SK-N-SH (cell line): ENCODE measurements at regions not wholly inside any gene's neighbourhood (a gene's known extent, or its start where the extent isn't known, plus 50 kb on each side); places are given as distances from the start of the nearest gene placed in this dataset.

ENCODE experiments used
- CTCF ChIA-PET: fragments of 300-600, 350-600 bp; formaldehyde crosslinking; extraction: SDS; loops from one replicate; lab custom pipeline; 2021; lab: Yijun Ruan, JAX
- POLR2A ChIA-PET: fragments of 350-600 bp; sonication (Branson Sonifier 250); formaldehyde crosslinking; extraction: SDS; loops from one replicate; lab custom pipeline; 2020; ENCODE audit warnings: antibody characterized with exemption, inconsistent platforms; lab: Yijun Ruan, JAX
- DNase-seq: peaks from one replicate; pipeline ENCODE4 v3.0.0; 2012
- H2AFZ ChIP-seq: fragments of 200-600 bp; sonication (generic); 2 replicates; pipeline ENCODE4 v1.8.1; 2016; ENCODE audit warnings: antibody characterized with exemption, mild to moderate bottlenecking, low read depth
- H3F3A ChIP-seq: fragments of 200-600 bp; sonication (generic); replicated peaks from 2 replicates; pipeline ENCODE3; 2016; ENCODE audit warnings: antibody characterized with exemption, mild to moderate bottlenecking; ENCODE audit not compliant: insufficient read depth
- H3K27ac ChIP-seq, 2 experiments: fragments of 200-500 bp in 1 of 2; fragments of 200-600 bp in 1 of 2; sonication (Bioruptor generic) in 1 of 2; sonication (generic), shearing (Covaris generic) in 1 of 2; 2 replicates each; pipeline versions ENCODE4 v1.5.1 to v1.6.1; 2014 to 2016; ENCODE audit warnings: low read depth in 2 of 2, inconsistent platforms in 1 of 2, low read length in 1 of 2, mild to moderate bottlenecking in 1 of 2, mixed read lengths in 1 of 2
- H3K27me3 ChIP-seq: fragments of 200-600 bp; sonication (generic), shearing (Covaris generic); 2 replicates; pipeline ENCODE4 v1.6.1; 2016; ENCODE audit warnings: mixed run types; ENCODE audit not compliant: insufficient read depth
- H3K36me3 ChIP-seq, 2 experiments: fragments of 200-500 bp in 1 of 2; fragments of 200-600 bp in 1 of 2; sonication (Bioruptor generic) in 1 of 2; sonication (generic) in 1 of 2; replicated peaks in 1 of 2; 2 replicates each; pipeline versions ENCODE3 to v1.5.1; 2014 to 2016; ENCODE audit warnings: low read length in 1 of 2, mild to moderate bottlenecking in 1 of 2; ENCODE audit not compliant: insufficient read depth in 2 of 2, control insufficient read depth in 1 of 2
- H3K4me1 ChIP-seq, 2 experiments: fragments of 200-500 bp in 1 of 2; fragments of 200-600 bp in 1 of 2; sonication (Bioruptor generic) in 1 of 2; sonication (generic), shearing (Covaris generic) in 1 of 2; 2 replicates each; pipeline versions ENCODE4 v1.5.1 to v1.6.1; 2014 to 2016; ENCODE audit warnings: low read depth in 1 of 2, low read length in 1 of 2, mixed run types in 1 of 2; ENCODE audit not compliant: insufficient read depth in 2 of 2, control insufficient read depth in 1 of 2
- H3K4me2 ChIP-seq: fragments of 200-600 bp; sonication (generic), shearing (Covaris generic); 2 replicates; pipeline ENCODE4 v1.6.1; 2017; ENCODE audit warnings: mixed run types
- H3K4me3 ChIP-seq, 2 experiments: fragments of 200-500 bp in 1 of 2; fragments of 200-600 bp in 1 of 2; sonication (Bioruptor generic) in 1 of 2; sonication (generic), shearing (Covaris generic) in 1 of 2; 2 replicates each; pipeline versions ENCODE4 v1.5.1 to v1.8.1; 2014 to 2016; ENCODE audit warnings: low read depth in 2 of 2, inconsistent platforms in 1 of 2, low read length in 1 of 2, mild to moderate bottlenecking in 1 of 2, mixed read lengths in 1 of 2, moderate library complexity in 1 of 2
- H3K79me2 ChIP-seq: fragments of 200-600 bp; sonication (generic); 2 replicates; pipeline ENCODE4 v1.8.1; 2017; ENCODE audit warnings: mild to moderate bottlenecking; ENCODE audit not compliant: insufficient read depth
- H3K9ac ChIP-seq: fragments of 200-600 bp; sonication (generic); 2 replicates; pipeline ENCODE4 v1.6.1; 2017; ENCODE audit warnings: mixed run types
- H3K9me2 ChIP-seq: fragments of 200-600 bp; sonication (generic); 2 replicates; pipeline ENCODE4 v1.6.1; 2017; ENCODE audit warnings: mixed run types
- H3K9me3 ChIP-seq: fragments of 200-600 bp; sonication (generic); 2 replicates; pipeline ENCODE4 v1.6.1; 2017; ENCODE audit warnings: mixed run types, mild to moderate bottlenecking, moderate library complexity
- H4K20me1 ChIP-seq: fragments of 200-600 bp; sonication (generic); 2 replicates; pipeline ENCODE4 v1.6.1; 2017; ENCODE audit warnings: mild to moderate bottlenecking, mixed run types; ENCODE audit not compliant: insufficient read depth
- CHD2 ChIP-seq: fragments of 150-350 bp; IDR thresholded peaks from 2 replicates; pipeline ENCODE4 v1.6.1; 2018; ENCODE audit warnings: low read length; ENCODE audit not compliant: partially characterized antibody
- EP300 ChIP-seq, 2 experiments: IDR thresholded peaks; 2 replicates each; pipeline versions ENCODE4 v1.4.0 to v1.6.1; 2012; ENCODE audit warnings: borderline replicate concordance in 1 of 2, low read depth in 1 of 2, low read length in 1 of 2
- FOXJ3 ChIP-seq: sonication (generic); formaldehyde crosslinking; IDR thresholded peaks from 2 replicates; pipeline ENCODE4 v1.5.1; 2020; ENCODE audit warnings: mild to moderate bottlenecking, missing genetic modification reagents
- JUND ChIP-seq: IDR thresholded peaks from 2 replicates; pipeline ENCODE4 v1.4.0; 2012
- MAX ChIP-seq: IDR thresholded peaks from 2 replicates; pipeline ENCODE4 v1.4.0; 2012; ENCODE audit warnings: low read depth
- MEF2A ChIP-seq: IDR thresholded peaks from 2 replicates; pipeline ENCODE4 v1.4.0; 2012; ENCODE audit warnings: low read depth, borderline replicate concordance
- MXI1 ChIP-seq: IDR thresholded peaks from 2 replicates; pipeline ENCODE4 v1.6.1; 2012; ENCODE audit warnings: mild to moderate bottlenecking, low read depth, low read length, improper control_type of control experiment
- NRF1 ChIP-seq: IDR thresholded peaks from 2 replicates; pipeline ENCODE4 v1.6.1; 2012; ENCODE audit warnings: low read depth, mild to moderate bottlenecking, low read length
- POLR2AphosphoS5 ChIP-seq: IDR thresholded peaks from 2 replicates; pipeline ENCODE4 v1.6.1; 2012; ENCODE audit warnings: low read depth, low read length
- RXRA ChIP-seq: IDR thresholded peaks from 2 replicates; pipeline ENCODE4 v1.4.0; 2012; ENCODE audit warnings: low read depth, mild to moderate bottlenecking, borderline replicate concordance
- SMC3 ChIP-seq: IDR thresholded peaks from 2 replicates; pipeline ENCODE4 v1.6.1; 2012; ENCODE audit warnings: low read depth, low read length, improper control_type of control experiment
- TAF1 ChIP-seq: IDR thresholded peaks from 2 replicates; pipeline ENCODE4 v1.6.1; 2012; ENCODE audit warnings: low read depth, mild to moderate bottlenecking, low read length, moderate library complexity, borderline replicate concordance
- TEAD4 ChIP-seq: IDR thresholded peaks from 2 replicates; pipeline ENCODE4 v1.4.0; 2012; ENCODE audit warnings: mild to moderate bottlenecking, borderline replicate concordance; ENCODE audit not compliant: insufficient read depth
- YY1 ChIP-seq: IDR thresholded peaks from 2 replicates; pipeline ENCODE4 v1.4.0; 2012; ENCODE audit warnings: low read depth, mild to moderate bottlenecking
- ZBTB33 ChIP-seq: IDR thresholded peaks from 2 replicates; pipeline ENCODE4 v1.4.0; 2012; ENCODE audit warnings: low read depth, borderline replicate concordance
- WGBS: methylation state at CpG from one replicate; pipeline ENCODE4 v1.1.6; 2017; ENCODE audit warnings: low lambda C conversion rate; 5-methylcytosine and 5-hydroxymethylcytosine counted together

- TF ChIP-seq ZBTB33, result no peak
- no peak for TF ChIP-seq NRF1
- no peak for TF ChIP-seq MAX
- TF ChIP-seq TAF1, result no peak
- TF ChIP-seq YY1, result no peak
- TF ChIP-seq, all 33 proteins: peak for 0
Observed at GRCh38 chr11:38952698-38953097, 2354.7 kb upstream of the RAG2 start (continued).

GRCh38 chr11:38950867-38951266 lies 2352.8 kb upstream of the RAG2 start:
- DNase-seq, result no peak
- WGBS, result 0% methylated on average over 1 of the region's 1 CpG

GRCh38 chr11:38948392-38948791 lies 2350.4 kb upstream of the RAG2 start:
- Histone ChIP-seq H3K4me1 (no peaks in the 10 kb centered on the region), H3K36me3 (no peaks in the 10 kb centered on the region), H3K27ac (no peak overlapping the region), H3K27me3 (no peaks in the 10 kb centered on the region), H4K20me1 (no peaks in the 10 kb centered on the region), H3K4me2 (no peak overlapping the region), H3K9me3 (no peaks in the 10 kb centered on the region), H2AFZ (no peak overlapping the region), H3K79me2 (no peaks in the 10 kb centered on the region), H3K9ac (no peak overlapping the region), H3K4me3 (no peak overlapping the region), H3F3A (peaks cover 4% of the 10 kb centered on the region), H3K9me2 (no peaks in the 10 kb centered on the region)
- WGBS, result 0% methylated on average over 1 of the region's 1 CpG
- CTCF ChIA-PET, result interaction anchor here (1.1 kb wide), 1 partner anchor 14 kb away, joined by 3 read pairs; no protein-coding TSS in a partner anchor
- POLR2A ChIA-PET, result no interaction called here
- DNase-seq, result no peak
- TF ChIP-seq TEAD4 (no peak), MEF2A (no peak), CHD2 (no peak), NRF1 (no peak), EP300 (IDR thresholded peaks at IDR 0.05; ENCODE audit: borderline replicate concordance in 1 of 2, low read depth in 1 of 2, low read length in 1 of 2) (no peak), SMC3 (no peak), FOXJ3 (CRISPR knock-in tag) (no peak), POLR2AphosphoS5 (no peak), MXI1 (no peak), RXRA (no peak)

More at GRCh38 chr11:38950867-38951266, 2352.8 kb upstream of the RAG2 start:
- H3K79me2 ChIP-seq, result no peaks in the 10 kb centered on the region
- no peak overlapping the region for H3K4me2 ChIP-seq
- H3K4me1 ChIP-seq, result no peaks in the 10 kb centered on the region
- peaks cover 4% of the 10 kb centered on the region for H3F3A ChIP-seq
- no peaks in the 10 kb centered on the region for H3K27me3 ChIP-seq
- no peaks in the 10 kb centered on the region for H4K20me1 ChIP-seq
- no peak overlapping the region for H2AFZ ChIP-seq
- H3K4me3 ChIP-seq, result no peak overlapping the region
- no peak overlapping the region for H3K9ac ChIP-seq
- TF ChIP-seq JUND, result no peak
- TF ChIP-seq SMC3, result no peak
- no peak for TF ChIP-seq MXI1
- TF ChIP-seq ZBTB33, result no peak
- ChIA-PET CTCF (no interaction called here), POLR2A (no interaction called here)
- H3K9me3 ChIP-seq, result no peaks in the 10 kb centered on the region
- H3K9me2 ChIP-seq, result no peaks in the 10 kb centered on the region
- no peaks in the 10 kb centered on the region for H3K36me3 ChIP-seq
- H3K27ac ChIP-seq, result no peak overlapping the region
